Neural cell (in vitro differentiated cells): ENCODE measurements at regions not wholly inside any gene's neighbourhood (a gene's known extent, or its start where the extent isn't known, plus 50 kb on each side); places are given as distances from the start of the nearest gene placed in this dataset.

Source experiments
- CTCF ChIP-seq: fragments of 450-650 bp; IDR thresholded peaks from 2 replicates; pipeline ENCODE4 v1.5.1; 2014; ENCODE audit warnings: antibody characterized with exemption, mild to moderate bottlenecking, moderate library complexity; ENCODE audit not compliant: poor library complexity, severe bottlenecking
- MXI1 ChIP-seq: fragments of 450-650 bp; conservative IDR thresholded peaks from 2 replicates; pipeline ENCODE4 v1.6.1; 2014; ENCODE audit warnings: antibody characterized with exemption, mild to moderate bottlenecking; ENCODE audit not compliant: poor library complexity, severe bottlenecking
- RAD21 ChIP-seq: fragments of 450-650 bp; conservative IDR thresholded peaks from 2 replicates; pipeline ENCODE4 v1.6.1; 2014; ENCODE audit warnings: antibody characterized with exemption, mild to moderate bottlenecking, moderate library complexity
- REST ChIP-seq: IDR thresholded peaks from 2 replicates; pipeline ENCODE4 v1.6.1; 2012; ENCODE audit warnings: borderline replicate concordance

GRCh38 chr3:181936774-181937173 lies 225.0 kb downstream of the SOX2 start:
- TF ChIP-seq CTCF (no peak), RAD21 (no peak), REST (no peak), MXI1 (no peak)
